Liver (tissue), 7 donors: ENCODE measurements at regions not wholly inside any gene's neighbourhood (a gene's known extent, or its start where the extent isn't known, plus 50 kb on each side); places are given as distances from the start of the nearest gene placed in this dataset.

Experiments
- DNase-seq: peaks from one replicate; pipeline ENCODE4 v3.0.0-alpha.2; 2017; ENCODE audit warnings: low spot score
- H3K27ac ChIP-seq, 2 donors: one replicate each; pipeline ENCODE4 v1.7.0; 2013; ENCODE audit warnings: inconsistent platforms in 2 of 2, low read length in 2 of 2, control low read depth in 1 of 2, low read depth in 1 of 2, mild to moderate bottlenecking in 1 of 2
- H3K27me3 ChIP-seq, 4 donors: one replicate each; pipeline versions ENCODE4 v1.6.1 to v1.7.0; 2013; ENCODE audit warnings: low read length in 3 of 4, inconsistent platforms in 1 of 4, mild to moderate bottlenecking in 1 of 4, moderate library complexity in 1 of 4; ENCODE audit not compliant: control insufficient read depth in 4 of 4, insufficient read depth in 4 of 4
- H3K36me3 ChIP-seq, 4 donors: one replicate each; pipeline versions ENCODE4 v1.6.1 to v1.7.0; 2013; ENCODE audit warnings: low read length in 3 of 4, mild to moderate bottlenecking in 3 of 4, low read depth in 1 of 4, moderate library complexity in 1 of 4; ENCODE audit not compliant: control insufficient read depth in 4 of 4, insufficient read depth in 3 of 4
- H3K4me1 ChIP-seq, 4 donors: one replicate each; pipeline versions ENCODE4 v1.6.1 to v1.7.0; 2013; ENCODE audit warnings: low read length in 3 of 4, mild to moderate bottlenecking in 3 of 4, moderate library complexity in 1 of 4; ENCODE audit not compliant: control insufficient read depth in 4 of 4, insufficient read depth in 4 of 4
- H3K4me3 ChIP-seq, 3 donors: one replicate each; pipeline versions ENCODE4 v1.6.1 to v1.7.0; 2013; ENCODE audit warnings: low read length in 3 of 3, control low read depth in 1 of 3, low read depth in 1 of 3, mild to moderate bottlenecking in 1 of 3
- H3K9ac ChIP-seq, 2 donors: one replicate each; pipeline ENCODE4 v1.7.0; 2013; ENCODE audit warnings: low read length in 2 of 2, mild to moderate bottlenecking in 2 of 2, moderate library complexity in 2 of 2, control low read depth in 1 of 2, low read depth in 1 of 2
- H3K9me3 ChIP-seq, 4 donors: one replicate each; pipeline versions ENCODE4 v1.6.1 to v1.7.0; 2013; ENCODE audit warnings: low read length in 3 of 4; ENCODE audit not compliant: control insufficient read depth in 4 of 4
- EGR1 ChIP-seq, 2 donors: IDR thresholded peaks; 2 replicates each; pipeline ENCODE4 v1.6.1; 2016 to 2018; ENCODE audit warnings: antibody characterized with exemption in 2 of 2, low read depth in 2 of 2
- FOXA1 ChIP-seq: IDR thresholded peaks from 2 replicates; pipeline ENCODE4 v1.6.1; 2016; ENCODE audit warnings: antibody characterized with exemption
- FOXA2 ChIP-seq: IDR thresholded peaks from 2 replicates; pipeline ENCODE4 v1.6.1; 2016; ENCODE audit warnings: antibody characterized with exemption
- HNF4A ChIP-seq, 2 donors: conservative IDR thresholded peaks; 2 replicates each; pipeline ENCODE4 v1.6.1; 2016; ENCODE audit warnings: antibody characterized with exemption in 2 of 2, mild to moderate bottlenecking in 2 of 2
- HNF4G ChIP-seq: IDR thresholded peaks from 2 replicates; pipeline ENCODE4 v1.6.1; 2016; ENCODE audit warnings: antibody characterized with exemption
- JUND ChIP-seq, 2 donors: IDR thresholded peaks; 2 replicates each; pipeline ENCODE4 v1.6.1; 2016; ENCODE audit warnings: antibody characterized with exemption in 2 of 2
- NR2F2 ChIP-seq: IDR thresholded peaks from 2 replicates; pipeline ENCODE4 v1.6.1; 2016; ENCODE audit warnings: antibody characterized with exemption
- RAD21 ChIP-seq, 2 donors: IDR thresholded peaks; 2 replicates each; pipeline ENCODE4 v1.6.1; 2016; ENCODE audit warnings: antibody characterized with exemption in 2 of 2, mild to moderate bottlenecking in 2 of 2
- RXRA ChIP-seq, 2 donors: IDR thresholded peaks; 2 replicates each; pipeline ENCODE4 v1.6.1; 2017 to 2018; ENCODE audit warnings: antibody characterized with exemption in 2 of 2, mild to moderate bottlenecking in 1 of 2
- SP1 ChIP-seq: IDR thresholded peaks from 2 replicates; pipeline ENCODE4 v1.6.1; 2018; ENCODE audit warnings: antibody characterized with exemption, mild to moderate bottlenecking
- TAF1 ChIP-seq: conservative IDR thresholded peaks from 2 replicates; pipeline ENCODE4 v1.6.1; 2016; ENCODE audit warnings: antibody characterized with exemption, mild to moderate bottlenecking
- YY1 ChIP-seq: IDR thresholded peaks from 2 replicates; pipeline ENCODE4 v1.6.1; 2016; ENCODE audit warnings: antibody characterized with exemption, mild to moderate bottlenecking
- WGBS: extraction: QIAGEN DNeasy Blood & Tissue Kit; methylation state at CpG from one replicate; pipeline ENCODE4 v1.1.7; 2013; 5-methylcytosine and 5-hydroxymethylcytosine counted together
- TF ChIP-seq, protein P1 (sequence below): IDR thresholded peaks from 2 replicates; pipeline ENCODE4 v1.6.1; 2016; ENCODE audit warnings: antibody characterized with exemption
- TF ChIP-seq, protein P2 (sequence below): IDR thresholded peaks from 2 replicates; pipeline ENCODE4 v1.6.1; 2016; ENCODE audit warnings: antibody characterized with exemption
- TF ChIP-seq, protein P3 (sequence below): IDR thresholded peaks from 2 replicates; pipeline ENCODE4 v1.6.1; 2016; ENCODE audit warnings: antibody characterized with exemption, mild to moderate bottlenecking
- TF ChIP-seq, protein P4 (sequence below): IDR thresholded peaks from 2 replicates; pipeline ENCODE4 v1.6.1; 2016; ENCODE audit warnings: antibody characterized with exemption
- donor health status: healthy.
- donor health status: healthy.
- donor health status: healthy.
- donor health status: healthy.

DNA sequence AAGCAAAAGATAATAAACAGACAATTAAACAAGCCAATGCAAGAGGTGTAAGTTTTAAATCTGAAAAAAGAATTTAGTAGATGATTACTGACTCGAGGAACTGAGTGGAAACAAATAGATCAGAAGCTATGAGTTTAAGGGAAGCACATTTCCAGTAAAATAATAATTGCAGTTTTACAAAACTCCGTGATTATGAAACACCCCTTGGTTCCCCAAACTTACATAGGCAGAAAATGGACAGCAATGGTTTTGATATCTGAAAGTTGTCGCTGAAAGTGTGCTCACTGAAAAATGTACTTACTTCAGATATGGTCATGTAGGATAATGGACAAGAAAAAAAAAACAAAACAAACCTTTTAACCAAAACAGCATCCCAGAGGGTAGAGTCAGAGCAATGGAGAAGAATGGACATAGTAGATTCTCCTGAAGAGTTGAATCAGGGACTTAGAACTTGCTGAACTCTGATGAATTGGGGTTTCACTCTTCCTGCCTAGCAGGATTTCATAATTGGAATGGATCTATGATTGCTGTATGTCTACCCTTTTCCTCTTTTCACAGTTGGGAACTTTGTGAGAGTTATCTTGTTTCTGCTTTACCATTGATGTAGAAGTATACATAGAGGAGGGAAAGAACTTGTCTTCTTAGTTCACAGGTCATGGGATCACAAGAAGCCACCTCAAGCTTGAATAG lies 305.6 kb upstream of the ZEB2 start:
- Histone ChIP-seq H3K4me1 (no peaks in the 10 kb centered on the region), H3K27me3 (no peaks in the 10 kb centered on the region), H3K4me3 (no peak overlapping the region), H3K9me3 (peaks cover 0 to 5% (median 0%) of the 10 kb centered on the region in 4 donors), H3K27ac (no peak overlapping the region), H3K9ac (no peak overlapping the region), H3K36me3 (no peaks in the 10 kb centered on the region)
- TF ChIP-seq, protein P1, sequence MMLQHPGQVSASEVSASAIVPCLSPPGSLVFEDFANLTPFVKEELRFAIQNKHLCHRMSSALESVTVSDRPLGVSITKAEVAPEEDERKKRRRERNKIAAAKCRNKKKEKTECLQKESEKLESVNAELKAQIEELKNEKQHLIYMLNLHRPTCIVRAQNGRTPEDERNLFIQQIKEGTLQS = no peak
- TF ChIP-seq FOXA1 (no peak), FOXA2 (no peak), EGR1 (IDR thresholded peaks at IDR 0.05; ENCODE audit: low read depth in 2 of 2) (no peak), RAD21 (IDR thresholded peaks at IDR 0.05) (no peak), JUND (IDR thresholded peaks at IDR 0.05) (no peak), SP1 (no peak), NR2F2 (no peak), TAF1 (no peak), YY1 (no peak), HNF4G (no peak)
- TF ChIP-seq, protein P2, sequence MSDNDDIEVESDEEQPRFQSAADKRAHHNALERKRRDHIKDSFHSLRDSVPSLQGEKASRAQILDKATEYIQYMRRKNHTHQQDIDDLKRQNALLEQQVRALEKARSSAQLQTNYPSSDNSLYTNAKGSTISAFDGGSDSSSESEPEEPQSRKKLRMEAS = no peak
- TF ChIP-seq, protein P3, sequence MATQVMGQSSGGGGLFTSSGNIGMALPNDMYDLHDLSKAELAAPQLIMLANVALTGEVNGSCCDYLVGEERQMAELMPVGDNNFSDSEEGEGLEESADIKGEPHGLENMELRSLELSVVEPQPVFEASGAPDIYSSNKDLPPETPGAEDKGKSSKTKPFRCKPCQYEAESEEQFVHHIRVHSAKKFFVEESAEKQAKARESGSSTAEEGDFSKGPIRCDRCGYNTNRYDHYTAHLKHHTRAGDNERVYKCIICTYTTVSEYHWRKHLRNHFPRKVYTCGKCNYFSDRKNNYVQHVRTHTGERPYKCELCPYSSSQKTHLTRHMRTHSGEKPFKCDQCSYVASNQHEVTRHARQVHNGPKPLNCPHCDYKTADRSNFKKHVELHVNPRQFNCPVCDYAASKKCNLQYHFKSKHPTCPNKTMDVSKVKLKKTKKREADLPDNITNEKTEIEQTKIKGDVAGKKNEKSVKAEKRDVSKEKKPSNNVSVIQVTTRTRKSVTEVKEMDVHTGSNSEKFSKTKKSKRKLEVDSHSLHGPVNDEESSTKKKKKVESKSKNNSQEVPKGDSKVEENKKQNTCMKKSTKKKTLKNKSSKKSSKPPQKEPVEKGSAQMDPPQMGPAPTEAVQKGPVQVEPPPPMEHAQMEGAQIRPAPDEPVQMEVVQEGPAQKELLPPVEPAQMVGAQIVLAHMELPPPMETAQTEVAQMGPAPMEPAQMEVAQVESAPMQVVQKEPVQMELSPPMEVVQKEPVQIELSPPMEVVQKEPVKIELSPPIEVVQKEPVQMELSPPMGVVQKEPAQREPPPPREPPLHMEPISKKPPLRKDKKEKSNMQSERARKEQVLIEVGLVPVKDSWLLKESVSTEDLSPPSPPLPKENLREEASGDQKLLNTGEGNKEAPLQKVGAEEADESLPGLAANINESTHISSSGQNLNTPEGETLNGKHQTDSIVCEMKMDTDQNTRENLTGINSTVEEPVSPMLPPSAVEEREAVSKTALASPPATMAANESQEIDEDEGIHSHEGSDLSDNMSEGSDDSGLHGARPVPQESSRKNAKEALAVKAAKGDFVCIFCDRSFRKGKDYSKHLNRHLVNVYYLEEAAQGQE = no peak
- TF ChIP-seq, protein P4, sequence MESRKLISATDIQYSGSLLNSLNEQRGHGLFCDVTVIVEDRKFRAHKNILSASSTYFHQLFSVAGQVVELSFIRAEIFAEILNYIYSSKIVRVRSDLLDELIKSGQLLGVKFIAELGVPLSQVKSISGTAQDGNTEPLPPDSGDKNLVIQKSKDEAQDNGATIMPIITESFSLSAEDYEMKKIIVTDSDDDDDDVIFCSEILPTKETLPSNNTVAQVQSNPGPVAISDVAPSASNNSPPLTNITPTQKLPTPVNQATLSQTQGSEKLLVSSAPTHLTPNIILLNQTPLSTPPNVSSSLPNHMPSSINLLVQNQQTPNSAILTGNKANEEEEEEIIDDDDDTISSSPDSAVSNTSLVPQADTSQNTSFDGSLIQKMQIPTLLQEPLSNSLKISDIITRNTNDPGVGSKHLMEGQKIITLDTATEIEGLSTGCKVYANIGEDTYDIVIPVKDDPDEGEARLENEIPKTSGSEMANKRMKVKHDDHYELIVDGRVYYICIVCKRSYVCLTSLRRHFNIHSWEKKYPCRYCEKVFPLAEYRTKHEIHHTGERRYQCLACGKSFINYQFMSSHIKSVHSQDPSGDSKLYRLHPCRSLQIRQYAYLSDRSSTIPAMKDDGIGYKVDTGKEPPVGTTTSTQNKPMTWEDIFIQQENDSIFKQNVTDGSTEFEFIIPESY = no peak
- WGBS = 74% methylated on average over 3 of the region's 3 CpGs
- no peak for DNase-seq

DNA sequence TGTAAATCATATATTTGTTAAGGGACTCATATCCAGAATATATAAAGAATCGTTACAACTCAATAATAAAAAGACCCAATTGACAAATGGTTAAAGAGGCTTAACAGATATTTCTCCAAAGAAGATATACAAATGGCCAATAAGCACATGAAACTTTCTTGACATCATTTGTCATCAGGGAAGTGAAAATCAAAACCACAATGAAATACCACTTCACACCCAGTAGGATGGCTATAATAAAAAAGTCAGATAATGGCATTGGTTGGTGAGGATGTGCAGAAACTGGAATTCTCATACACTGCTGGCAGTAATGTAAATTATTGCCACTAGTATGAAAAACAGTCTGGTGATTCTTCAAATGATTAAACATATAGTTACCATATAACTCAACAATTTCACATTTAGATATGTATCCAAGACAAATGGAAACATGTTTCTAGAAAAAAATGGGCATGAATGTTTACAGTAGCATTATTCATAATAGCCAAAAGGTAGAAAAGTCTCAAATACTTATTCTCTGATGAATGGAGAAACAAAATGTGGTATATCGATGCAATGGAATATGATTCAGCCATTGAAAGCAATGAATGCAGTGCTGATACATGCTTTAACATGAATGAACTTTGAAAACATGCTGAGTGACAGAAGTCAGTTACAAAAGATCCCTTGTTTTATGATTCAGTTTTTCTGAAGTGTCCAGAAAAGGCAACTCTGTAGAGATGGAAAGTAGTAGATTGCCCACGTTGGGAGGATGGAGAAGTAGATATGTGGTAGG lies 304.6 kb upstream of the ZEB2 start:
- no peaks in the 10 kb centered on the region for H3K4me1 ChIP-seq
- H3K27me3 ChIP-seq = no peaks in the 10 kb centered on the region
- 76% methylated on average over 3 of the region's 3 CpGs for WGBS
- no peaks in the 10 kb centered on the region for H3K36me3 ChIP-seq
- no peak overlapping the region for H3K27ac ChIP-seq
- peaks cover 0 to 5% (median 0%) of the 10 kb centered on the region in 4 donors for H3K9me3 ChIP-seq
- no peak overlapping the region for H3K4me3 ChIP-seq
- no peak overlapping the region for H3K9ac ChIP-seq
- DNase-seq = no peak
- TF ChIP-seq, protein P2 = no peak
- TF ChIP-seq, protein P3 = no peak
- TF ChIP-seq JUND (IDR thresholded peaks at IDR 0.05) (no peak), RXRA (IDR thresholded peaks at IDR 0.05) (no peak), YY1 (no peak), HNF4A (conservative IDR thresholded peaks at IDR 0.05) (no peak), TAF1 (no peak), RAD21 (IDR thresholded peaks at IDR 0.05) (no peak), EGR1 (IDR thresholded peaks at IDR 0.05; ENCODE audit: low read depth in 2 of 2) (no peak), HNF4G (no peak)
- TF ChIP-seq, protein P4 = no peak
